GM12892 (cell line): ENCODE measurements at regions not wholly inside any gene's neighbourhood (a gene's known extent, or its start where the extent isn't known, plus 50 kb on each side); places are given as distances from the start of the nearest gene placed in this dataset.

Experiments
- POLR2A ChIP-seq: IDR thresholded peaks from 2 replicates; pipeline ENCODE4 v1.6.1; 2011; ENCODE audit warnings: low read depth, low read length, control low read depth
- POLR2AphosphoS5 ChIP-seq: IDR thresholded peaks from 2 replicates; pipeline ENCODE4 v1.6.1; 2011; ENCODE audit warnings: low read depth, low read length, control low read depth
- TAF1 ChIP-seq: IDR thresholded peaks from 2 replicates; pipeline ENCODE4 v1.6.1; 2011; ENCODE audit warnings: low read depth, mild to moderate bottlenecking, control low read depth, low read length, borderline replicate concordance

- TF ChIP-seq POLR2A (no peak), TAF1 (no peak), POLR2AphosphoS5 (no peak)
These were observed 221.0 kb downstream of the HIPK3 start for GRCh38 chr11:33478111-33478573.
